A549 (cell line): ENCODE measurements at regions not wholly inside any gene's neighbourhood (a gene's known extent, or its start where the extent isn't known, plus 50 kb on each side); places are given as distances from the start of the nearest gene placed in this dataset.
"Not testable (repeated sequence)": the region's sequence is repeated elsewhere in the genome, so short reads cannot be mapped to it uniquely, and the experiment has no call there.

Experiments
- JUN ChIP-seq, 2 experiments: fragments of >200 bp; sonication (Bioruptor Twin); formaldehyde crosslinking; IDR thresholded peaks; 2 replicates in 1 of 2; 3 replicates in 1 of 2; pipeline ENCODE4 v1.6.1; 2016 to 2017
- PHF8 ChIP-seq: fragments of 200-600 bp; sonication (generic); IDR thresholded peaks from 2 replicates; pipeline ENCODE4 v1.6.1; 2016; ENCODE audit warnings: low read depth, mild to moderate bottlenecking, antibody characterized with exemption, moderate library complexity, borderline replicate concordance
- TF ChIP-seq, protein P1 (sequence below): fragments of >200 bp; sonication (Bioruptor Twin); formaldehyde crosslinking; IDR thresholded peaks from 3 replicates; pipeline ENCODE4 v1.5.1; 2016

GRCh38 chr16:26596033-26596432 is 470.7 kb upstream of the C16orf82 start:
- TF ChIP-seq JUN (IDR thresholded peaks at IDR 0.05); PHF8: not testable (repeated sequence)
- TF ChIP-seq, protein P1, sequence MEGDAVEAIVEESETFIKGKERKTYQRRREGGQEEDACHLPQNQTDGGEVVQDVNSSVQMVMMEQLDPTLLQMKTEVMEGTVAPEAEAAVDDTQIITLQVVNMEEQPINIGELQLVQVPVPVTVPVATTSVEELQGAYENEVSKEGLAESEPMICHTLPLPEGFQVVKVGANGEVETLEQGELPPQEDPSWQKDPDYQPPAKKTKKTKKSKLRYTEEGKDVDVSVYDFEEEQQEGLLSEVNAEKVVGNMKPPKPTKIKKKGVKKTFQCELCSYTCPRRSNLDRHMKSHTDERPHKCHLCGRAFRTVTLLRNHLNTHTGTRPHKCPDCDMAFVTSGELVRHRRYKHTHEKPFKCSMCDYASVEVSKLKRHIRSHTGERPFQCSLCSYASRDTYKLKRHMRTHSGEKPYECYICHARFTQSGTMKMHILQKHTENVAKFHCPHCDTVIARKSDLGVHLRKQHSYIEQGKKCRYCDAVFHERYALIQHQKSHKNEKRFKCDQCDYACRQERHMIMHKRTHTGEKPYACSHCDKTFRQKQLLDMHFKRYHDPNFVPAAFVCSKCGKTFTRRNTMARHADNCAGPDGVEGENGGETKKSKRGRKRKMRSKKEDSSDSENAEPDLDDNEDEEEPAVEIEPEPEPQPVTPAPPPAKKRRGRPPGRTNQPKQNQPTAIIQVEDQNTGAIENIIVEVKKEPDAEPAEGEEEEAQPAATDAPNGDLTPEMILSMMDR = not testable (repeated sequence)
